Breast epithelium (tissue), 4 donors: ENCODE measurements at regions not wholly inside any gene's neighbourhood (a gene's known extent, or its start where the extent isn't known, plus 50 kb on each side); places are given as distances from the start of the nearest gene placed in this dataset.

ENCODE experiments used
- DNase-seq, 2 donors: peaks; one replicate each; pipeline ENCODE4 v3.0.0-alpha.2; 2019; ENCODE audit warnings: low spot score in 2 of 2
- H3K27ac ChIP-seq, 2 donors: fragments of 200-600 bp; sonication (generic) in 1 of 2; one replicate each; pipeline ENCODE4 v1.5.1; 2016 to 2019; ENCODE audit warnings: mild to moderate bottlenecking in 1 of 2
- H3K27me3 ChIP-seq, 2 donors: fragments of 200-600 bp; sonication (generic) in 1 of 2; one replicate each; pipeline versions ENCODE4 v1.5.1 to v1.6.0; 2017 to 2019; ENCODE audit warnings: control low read depth in 1 of 2, mild to moderate bottlenecking in 1 of 2
- H3K36me3 ChIP-seq: fragments of 200-600 bp; one replicate; pipeline ENCODE4 v1.5.1; 2019
- H3K4me1 ChIP-seq, 2 donors: fragments of 200-600 bp; sonication (generic); one replicate each; pipeline ENCODE4 v1.5.1; 2016 to 2019; ENCODE audit warnings: control low read depth in 1 of 2
- H3K4me3 ChIP-seq, 3 donors: fragments of 200-600 bp; sonication (generic); 1 replicate in 2 of 3; 2 replicates in 1 of 3; pipeline ENCODE4 v1.5.1; 2016 to 2019; ENCODE audit warnings: mild to moderate bottlenecking in 3 of 3, moderate library complexity in 2 of 3
- H3K9me3 ChIP-seq, 2 donors: fragments of 200-600 bp; sonication (generic) in 1 of 2; one replicate each; pipeline ENCODE4 v1.5.1; 2016 to 2019; ENCODE audit warnings: control low read depth in 1 of 2
- POLR2A ChIP-seq: fragments of 450-650 bp; IDR thresholded peaks from one replicate; pipeline ENCODE4 v1.6.1; 2016; ENCODE audit warnings: antibody characterized with exemption, mild to moderate bottlenecking, moderate library complexity
- POLR2AphosphoS5 ChIP-seq, 3 donors: sonication (generic); formaldehyde crosslinking; IDR thresholded peaks; one replicate each; pipeline ENCODE4 v1.6.1; 2017; ENCODE audit warnings: antibody characterized with exemption in 3 of 3
- intact Hi-C: fragments of 100-400 bp; cut with DNase I; formaldehyde crosslinking; loops from one replicate; pipeline ENCODE4 v1.15.1; 2023; ENCODE audit warnings: low total_unique reads
- TF ChIP-seq, protein P1 (sequence below), 3 donors: fragments of 450-650 bp; IDR thresholded peaks; one replicate each; pipeline ENCODE4 v1.5.1; 2016 to 2017; ENCODE audit warnings: antibody characterized with exemption in 3 of 3, mild to moderate bottlenecking in 3 of 3, moderate library complexity in 3 of 3

GRCh38 chr3:81244231-81244630 lies 517.2 kb downstream of the GBE1 start:
- Histone ChIP-seq H3K27me3 (no peaks in the 10 kb centered on the region), H3K27ac (no peak overlapping the region), H3K9me3 (no peaks in the 10 kb centered on the region), H3K4me3 (no peak overlapping the region), H3K4me1 (no peaks in the 10 kb centered on the region), H3K36me3 (no peaks in the 10 kb centered on the region)
- TF ChIP-seq, protein P1, sequence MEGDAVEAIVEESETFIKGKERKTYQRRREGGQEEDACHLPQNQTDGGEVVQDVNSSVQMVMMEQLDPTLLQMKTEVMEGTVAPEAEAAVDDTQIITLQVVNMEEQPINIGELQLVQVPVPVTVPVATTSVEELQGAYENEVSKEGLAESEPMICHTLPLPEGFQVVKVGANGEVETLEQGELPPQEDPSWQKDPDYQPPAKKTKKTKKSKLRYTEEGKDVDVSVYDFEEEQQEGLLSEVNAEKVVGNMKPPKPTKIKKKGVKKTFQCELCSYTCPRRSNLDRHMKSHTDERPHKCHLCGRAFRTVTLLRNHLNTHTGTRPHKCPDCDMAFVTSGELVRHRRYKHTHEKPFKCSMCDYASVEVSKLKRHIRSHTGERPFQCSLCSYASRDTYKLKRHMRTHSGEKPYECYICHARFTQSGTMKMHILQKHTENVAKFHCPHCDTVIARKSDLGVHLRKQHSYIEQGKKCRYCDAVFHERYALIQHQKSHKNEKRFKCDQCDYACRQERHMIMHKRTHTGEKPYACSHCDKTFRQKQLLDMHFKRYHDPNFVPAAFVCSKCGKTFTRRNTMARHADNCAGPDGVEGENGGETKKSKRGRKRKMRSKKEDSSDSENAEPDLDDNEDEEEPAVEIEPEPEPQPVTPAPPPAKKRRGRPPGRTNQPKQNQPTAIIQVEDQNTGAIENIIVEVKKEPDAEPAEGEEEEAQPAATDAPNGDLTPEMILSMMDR (IDR thresholded peaks at IDR 0.05) = no peak
- TF ChIP-seq POLR2A (no peak), POLR2AphosphoS5 (IDR thresholded peaks at IDR 0.05) (no peak)
- intact Hi-C loops = no loop called here
- no peak for DNase-seq

DNA sequence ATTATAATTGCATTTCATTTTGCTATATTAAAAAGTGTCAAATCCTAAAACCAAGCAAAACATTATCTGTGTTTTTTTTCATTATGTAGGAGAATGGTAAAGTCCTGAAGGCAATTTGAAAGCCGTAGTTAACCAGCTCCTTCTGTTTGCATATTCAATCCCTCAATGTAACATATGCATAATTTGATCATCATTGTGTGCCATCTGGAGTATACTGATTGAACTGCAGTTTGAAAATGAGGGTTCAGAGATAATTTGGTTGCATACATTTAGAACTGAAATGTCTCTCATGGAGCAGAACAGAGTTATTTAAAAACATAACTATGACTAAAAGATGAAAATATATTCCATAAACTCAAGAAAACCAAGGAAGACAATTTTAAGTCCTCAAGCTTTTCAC lies 518.6 kb downstream of the GBE1 start:
- intact Hi-C loops = no loop called here
- TF ChIP-seq POLR2AphosphoS5 (IDR thresholded peaks at IDR 0.05) (no peak), POLR2A (no peak)
- TF ChIP-seq, protein P1 (IDR thresholded peaks at IDR 0.05) = peak in 1 of 3 donors; percentile 13

GRCh38 chr3:81237181-81237580 lies 524.3 kb downstream of the GBE1 start:
- no peak overlapping the region for H3K27ac ChIP-seq
- intact Hi-C loops = no loop called here
- DNase-seq = no peak
- no peaks in the 10 kb centered on the region for H3K27me3 ChIP-seq
- no peaks in the 10 kb centered on the region for H3K9me3 ChIP-seq
- no peak overlapping the region for H3K4me3 ChIP-seq
- TF ChIP-seq, protein P1 (IDR thresholded peaks at IDR 0.05) = no peak
- TF ChIP-seq POLR2AphosphoS5 (IDR thresholded peaks at IDR 0.05) = no peak
- TF ChIP-seq POLR2A = no peak
- no peaks in the 10 kb centered on the region for H3K36me3 ChIP-seq
- no peaks in the 10 kb centered on the region for H3K4me1 ChIP-seq

More for the DNA sequence above, 518.6 kb downstream of the GBE1 start:
- Histone ChIP-seq H3K9me3 (no peaks in the 10 kb centered on the region), H3K4me3 (no peak overlapping the region), H3K36me3 (no peaks in the 10 kb centered on the region), H3K4me1 (no peaks in the 10 kb centered on the region), H3K27ac (no peak overlapping the region), H3K27me3 (no peaks in the 10 kb centered on the region)
- no peak for DNase-seq

- intact Hi-C loops = no loop called here
- Histone ChIP-seq H3K36me3 (no peaks in the 10 kb centered on the region), H3K27ac (no peak overlapping the region), H3K4me3 (no peak overlapping the region), H3K4me1 (no peaks in the 10 kb centered on the region), H3K9me3 (no peaks in the 10 kb centered on the region), H3K27me3 (no peaks in the 10 kb centered on the region)
- TF ChIP-seq POLR2AphosphoS5 (IDR thresholded peaks at IDR 0.05) (no peak), POLR2A (no peak)
- TF ChIP-seq, protein P1 (IDR thresholded peaks at IDR 0.05) = no peak
- DNase-seq = no peak
These were observed 543.4 kb downstream of the GBE1 start for GRCh38 chr3:81218023-81218422.

DNA sequence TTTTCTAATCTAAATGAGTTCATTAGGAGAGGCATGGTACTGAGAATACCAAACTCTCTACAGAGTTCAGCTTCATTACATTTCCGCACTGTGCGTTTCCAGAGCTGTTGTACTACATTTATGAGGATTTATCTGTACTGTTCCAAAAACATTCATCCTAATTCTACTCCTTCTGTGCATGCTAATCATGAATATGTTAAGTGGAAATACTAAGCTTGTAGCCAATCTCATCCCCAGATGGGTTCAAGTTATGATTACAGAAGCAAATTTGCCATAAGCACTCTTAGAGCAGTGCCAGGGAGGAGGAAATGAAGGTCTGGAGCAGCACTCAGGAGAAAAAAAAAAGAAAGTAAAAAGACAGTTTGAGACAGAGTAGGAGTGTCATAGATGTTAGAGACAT lies 544.3 kb downstream of the GBE1 start:
- Histone ChIP-seq H3K36me3 (no peaks in the 10 kb centered on the region), H3K4me3 (no peak overlapping the region), H3K9me3 (no peaks in the 10 kb centered on the region), H3K27ac (no peak overlapping the region), H3K27me3 (no peaks in the 10 kb centered on the region), H3K4me1 (no peaks in the 10 kb centered on the region)
- no peak for DNase-seq
- intact Hi-C loops = no loop called here
- TF ChIP-seq POLR2A = no peak
- TF ChIP-seq, protein P1 (IDR thresholded peaks at IDR 0.05) = no peak
- no peak for TF ChIP-seq POLR2AphosphoS5 (IDR thresholded peaks at IDR 0.05)
